Astrocyte (in vitro differentiated cells and primary cell): ENCODE measurements at regions not wholly inside any gene's neighbourhood (a gene's known extent, or its start where the extent isn't known, plus 50 kb on each side); places are given as distances from the start of the nearest gene placed in this dataset.

Source experiments
- EZH2 ChIP-seq: IDR thresholded peaks from 2 replicates; pipeline ENCODE4 v1.6.1; 2012; ENCODE audit warnings: mild to moderate bottlenecking, low read length, inconsistent platforms; ENCODE audit not compliant: insufficient read depth
- TF ChIP-seq, protein P1 (sequence below): IDR thresholded peaks from 2 replicates; pipeline ENCODE4 v1.5.1; 2011; ENCODE audit warnings: low read depth, mild to moderate bottlenecking, inconsistent platforms, low read length, moderate library complexity; ENCODE audit not compliant: insufficient read depth

DNA sequence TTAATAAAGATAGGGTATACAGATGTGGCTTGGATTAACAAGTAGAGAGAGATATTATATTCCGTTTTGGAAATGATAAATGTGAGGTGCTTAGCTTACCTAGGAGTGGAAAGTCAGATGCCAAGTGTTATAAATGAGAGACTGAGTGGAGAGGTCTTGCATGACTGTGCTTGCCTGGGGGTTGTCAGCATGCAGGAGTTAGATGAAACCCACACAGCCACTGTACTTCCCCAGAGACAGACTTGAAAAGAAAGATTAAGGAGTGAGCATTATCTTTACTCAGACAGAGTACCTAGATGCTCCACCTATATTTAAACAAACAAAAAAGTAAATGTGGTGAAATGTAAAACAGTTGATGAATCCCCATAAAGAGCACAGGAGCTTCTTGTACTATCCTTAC is 482.7 kb downstream of the RIT2 start:
- TF ChIP-seq, protein P1, sequence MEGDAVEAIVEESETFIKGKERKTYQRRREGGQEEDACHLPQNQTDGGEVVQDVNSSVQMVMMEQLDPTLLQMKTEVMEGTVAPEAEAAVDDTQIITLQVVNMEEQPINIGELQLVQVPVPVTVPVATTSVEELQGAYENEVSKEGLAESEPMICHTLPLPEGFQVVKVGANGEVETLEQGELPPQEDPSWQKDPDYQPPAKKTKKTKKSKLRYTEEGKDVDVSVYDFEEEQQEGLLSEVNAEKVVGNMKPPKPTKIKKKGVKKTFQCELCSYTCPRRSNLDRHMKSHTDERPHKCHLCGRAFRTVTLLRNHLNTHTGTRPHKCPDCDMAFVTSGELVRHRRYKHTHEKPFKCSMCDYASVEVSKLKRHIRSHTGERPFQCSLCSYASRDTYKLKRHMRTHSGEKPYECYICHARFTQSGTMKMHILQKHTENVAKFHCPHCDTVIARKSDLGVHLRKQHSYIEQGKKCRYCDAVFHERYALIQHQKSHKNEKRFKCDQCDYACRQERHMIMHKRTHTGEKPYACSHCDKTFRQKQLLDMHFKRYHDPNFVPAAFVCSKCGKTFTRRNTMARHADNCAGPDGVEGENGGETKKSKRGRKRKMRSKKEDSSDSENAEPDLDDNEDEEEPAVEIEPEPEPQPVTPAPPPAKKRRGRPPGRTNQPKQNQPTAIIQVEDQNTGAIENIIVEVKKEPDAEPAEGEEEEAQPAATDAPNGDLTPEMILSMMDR = no peak
- TF ChIP-seq EZH2 = no peak
